ENCODE measurements at regions not wholly inside any gene's neighbourhood (a gene's known extent, or its start where the extent isn't known, plus 50 kb on each side); places are given as distances from the start of the nearest gene placed in this dataset.

DNA sequence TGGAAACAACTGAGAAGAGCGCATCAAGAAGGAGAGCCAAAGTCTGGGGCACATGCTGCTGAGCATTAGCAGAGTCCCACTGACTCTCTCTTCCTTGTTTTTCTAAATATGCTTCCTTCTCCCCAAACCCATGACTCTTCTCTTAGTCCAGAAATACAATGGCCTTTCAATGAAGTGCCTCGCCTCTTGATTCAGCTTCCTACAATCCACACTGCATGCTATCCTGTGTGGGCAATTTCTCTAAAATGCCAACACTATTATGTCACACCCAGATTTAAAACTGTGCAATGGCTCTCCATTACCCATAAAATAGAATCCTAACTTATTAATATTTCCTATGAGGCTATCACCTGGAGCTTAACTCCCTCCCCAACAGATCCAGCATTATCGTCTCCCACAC is 198.6 kb downstream of the RPAP3 start:
- Mint-ChIP-seq H3K9me3 (peaks cover 4 to 9% (median 7%) of the 10 kb centered on the region in 7 donors), H3K4me1 (no peaks in the 10 kb centered on the region), H3K27ac (no peak overlapping the region), H3K4me3 (no peak overlapping the region), H3K36me3 (no peaks in the 10 kb centered on the region), H3K27me3 (ENCODE audit: low read depth in 3 of 3) (peaks cover 0 to 2% (median 0%) of the 10 kb centered on the region in 3 donors)
- no peak for DNase-seq
- Histone ChIP-seq H3K36me3 (replicated peaks in 1 of 2; ENCODE audit: control insufficient read depth in 1 of 2, insufficient read depth in 2 of 2, low read length in 2 of 2) (no peaks in the 10 kb centered on the region), H3K9me3 (replicated peaks in 1 of 2; ENCODE audit: control insufficient read depth in 1 of 2, insufficient read depth in 1 of 2, low read length in 2 of 2) (no peaks in the 10 kb centered on the region), H4K20me1 (ENCODE audit: insufficient read depth, low read length) (no peaks in the 10 kb centered on the region), H3K4me3 (replicated peaks in 1 of 3; ENCODE audit: low read depth in 2 of 3, low read length in 3 of 3) (no peak overlapping the region), H3K9ac (ENCODE audit: insufficient read depth, low read length, poor library complexity, severe bottlenecking) (no peak overlapping the region), H3K79me2 (ENCODE audit: insufficient read depth, low read length) (no peaks in the 10 kb centered on the region), H3K27me3 (ENCODE audit: control insufficient read depth in 2 of 2, insufficient read depth in 2 of 2, low read length in 2 of 2) (no peaks in the 10 kb centered on the region), H3K4me1 (ENCODE audit: control insufficient read depth in 1 of 2, insufficient read depth in 2 of 2, low read length in 2 of 2) (no peaks in the 10 kb centered on the region), H3K4me2 (replicated peaks; ENCODE audit: extremely low read depth, low read length, poor library complexity, severe bottlenecking) (no peak overlapping the region), H2AFZ (ENCODE audit: insufficient read depth, low read depth, low read length, poor library complexity, severe bottlenecking) (no peak overlapping the region), H3K27ac (ENCODE audit: low read depth in 1 of 2, low read length in 2 of 2) (no peak overlapping the region)
- WGBS (ENCODE audit: insufficient coverage), result 100% methylated on average over 3 of the region's 3 CpGs
- no peak for TF ChIP-seq CTCF (IDR thresholded peaks at IDR 0.05)
- intact Hi-C loops (cut with micrococcal nuclease), result no loop called here

DNA sequence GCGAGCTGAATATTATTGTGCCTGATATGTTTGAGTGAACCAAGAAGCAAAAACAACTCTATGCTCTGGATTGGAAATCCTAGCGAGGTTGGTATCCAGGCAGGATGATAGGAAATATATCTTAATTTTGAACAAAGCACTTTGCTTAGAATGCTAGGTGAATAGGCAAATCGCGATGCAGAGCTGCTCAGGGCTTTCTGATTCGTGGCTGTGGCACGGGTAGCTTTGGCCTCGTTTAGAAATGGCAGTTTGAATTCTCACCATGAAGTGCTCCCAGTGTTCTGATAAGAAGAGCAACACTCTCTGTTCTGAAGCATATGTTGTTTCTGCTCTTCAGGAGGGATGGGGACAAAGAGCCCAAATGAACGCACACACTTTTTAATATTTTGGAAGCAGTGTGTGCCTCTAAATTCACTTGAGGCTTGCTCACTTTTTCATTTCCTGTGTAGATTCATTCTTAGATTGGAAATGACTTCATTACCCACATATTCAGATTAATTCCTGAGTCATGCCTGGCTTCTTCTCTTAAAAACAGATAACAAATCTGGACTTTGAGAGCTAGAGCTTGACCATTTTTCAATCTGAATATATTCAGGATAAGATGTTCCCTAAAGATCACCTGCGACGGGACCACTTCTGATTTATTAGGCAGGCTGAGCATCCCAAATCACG is 200.9 kb downstream of the RPAP3 start:
- Mint-ChIP-seq H3K27me3 (ENCODE audit: low read depth in 3 of 3) (peaks cover 0 to 2% (median 0%) of the 10 kb centered on the region in 3 donors), H3K36me3 (no peaks in the 10 kb centered on the region), H3K9me3 (peaks cover 5 to 16% (median 8%) of the 10 kb centered on the region in 7 donors), H3K27ac (no peak overlapping the region), H3K4me3 (no peak overlapping the region), H3K4me1 (no peaks in the 10 kb centered on the region)
- Histone ChIP-seq H3K27ac (ENCODE audit: low read depth in 1 of 2, low read length in 2 of 2) (no peak overlapping the region), H3K9ac (ENCODE audit: insufficient read depth, low read length, poor library complexity, severe bottlenecking) (no peak overlapping the region), H3K79me2 (ENCODE audit: insufficient read depth, low read length) (no peaks in the 10 kb centered on the region), H4K20me1 (ENCODE audit: insufficient read depth, low read length) (no peaks in the 10 kb centered on the region), H3K4me2 (replicated peaks; ENCODE audit: extremely low read depth, low read length, poor library complexity, severe bottlenecking) (no peak overlapping the region), H3K4me1 (ENCODE audit: control insufficient read depth in 1 of 2, insufficient read depth in 2 of 2, low read length in 2 of 2) (no peaks in the 10 kb centered on the region), H3K27me3 (ENCODE audit: control insufficient read depth in 2 of 2, insufficient read depth in 2 of 2, low read length in 2 of 2) (no peaks in the 10 kb centered on the region), H2AFZ (ENCODE audit: insufficient read depth, low read depth, low read length, poor library complexity, severe bottlenecking) (no peak overlapping the region), H3K36me3 (replicated peaks in 1 of 2; ENCODE audit: control insufficient read depth in 1 of 2, insufficient read depth in 2 of 2, low read length in 2 of 2) (no peaks in the 10 kb centered on the region), H3K9me3 (replicated peaks in 1 of 2; ENCODE audit: control insufficient read depth in 1 of 2, insufficient read depth in 1 of 2, low read length in 2 of 2) (no peaks in the 10 kb centered on the region), H3K4me3 (replicated peaks in 1 of 3; ENCODE audit: low read depth in 2 of 3, low read length in 3 of 3) (no peak overlapping the region)
- TF ChIP-seq CTCF (IDR thresholded peaks at IDR 0.05), result no peak
- no peak for DNase-seq
- 85% methylated on average over 8 of the region's 11 CpGs for WGBS (ENCODE audit: insufficient coverage)
- intact Hi-C loops (cut with micrococcal nuclease), result no loop called here

Measured in CD14-positive monocyte (primary cell).